ENCODE measurements at regions not wholly inside any gene's neighbourhood (a gene's known extent, or its start where the extent isn't known, plus 50 kb on each side); places are given as distances from the start of the nearest gene placed in this dataset.

DNA sequence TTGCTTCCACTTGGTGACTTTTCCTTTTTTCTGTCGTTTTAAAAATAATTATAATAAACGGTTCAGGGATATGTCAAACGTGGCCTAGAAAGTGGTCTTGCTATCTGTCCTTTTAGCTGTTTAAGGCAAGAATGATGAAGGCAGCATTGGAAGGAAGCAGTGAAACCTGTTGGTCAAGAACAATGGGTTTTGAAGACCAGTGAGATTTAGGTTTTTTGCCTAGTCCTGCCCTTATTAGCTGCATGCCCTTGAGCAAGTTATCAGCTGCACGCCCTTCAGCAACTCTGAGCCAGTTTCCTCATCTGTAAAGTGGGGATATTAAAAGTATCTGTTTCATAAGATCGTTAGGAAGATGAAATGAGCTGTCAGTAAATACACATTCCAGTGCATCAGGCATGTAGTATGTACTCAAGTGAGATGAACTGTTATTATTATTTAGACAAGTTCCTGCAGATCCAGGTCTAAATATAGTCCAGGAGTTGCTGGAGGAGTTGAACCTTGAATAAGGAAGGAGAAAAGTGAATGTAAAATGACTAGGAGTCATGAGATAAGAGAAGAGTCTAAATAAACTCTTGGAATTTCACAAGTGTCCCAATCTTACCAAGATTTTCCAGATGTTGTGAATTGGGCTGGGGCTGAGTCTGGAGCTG is 90.8 kb upstream of the HSD17B12 start:
- intact Hi-C loops (cut with DNase I), result loop anchor here in 1 of 2 donors (10.0 kb wide), 1 partner anchor 215 kb away; no protein-coding TSS in a partner anchor
- no peak for ATAC-seq

DNA sequence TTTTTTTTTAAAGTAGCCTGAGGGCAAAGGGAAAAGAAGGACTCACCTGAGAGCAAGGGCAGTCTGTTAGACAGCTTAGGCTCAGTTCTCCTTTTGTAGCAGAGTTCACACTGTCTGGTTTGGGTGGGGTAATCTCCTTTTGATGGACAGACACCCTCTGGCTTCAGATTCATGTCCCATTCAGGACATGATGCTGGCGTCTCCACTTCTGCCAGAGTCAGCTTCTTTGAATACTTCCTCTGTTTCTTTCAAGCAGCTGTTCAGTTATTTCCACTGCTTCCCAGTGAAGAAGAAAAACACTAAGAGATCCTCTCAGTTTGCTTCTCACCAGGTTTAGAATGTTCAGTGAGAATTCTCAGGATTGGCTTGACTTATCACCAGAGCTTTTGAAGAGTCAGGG is 79.0 kb upstream of the HSD17B12 start:
- intact Hi-C loops (cut with DNase I), result no loop called here
- DNase-seq (no peak), ATAC-seq (no peak)

More for the DNA sequence above, 90.8 kb upstream of the HSD17B12 start:
- no peak for DNase-seq

DNA sequence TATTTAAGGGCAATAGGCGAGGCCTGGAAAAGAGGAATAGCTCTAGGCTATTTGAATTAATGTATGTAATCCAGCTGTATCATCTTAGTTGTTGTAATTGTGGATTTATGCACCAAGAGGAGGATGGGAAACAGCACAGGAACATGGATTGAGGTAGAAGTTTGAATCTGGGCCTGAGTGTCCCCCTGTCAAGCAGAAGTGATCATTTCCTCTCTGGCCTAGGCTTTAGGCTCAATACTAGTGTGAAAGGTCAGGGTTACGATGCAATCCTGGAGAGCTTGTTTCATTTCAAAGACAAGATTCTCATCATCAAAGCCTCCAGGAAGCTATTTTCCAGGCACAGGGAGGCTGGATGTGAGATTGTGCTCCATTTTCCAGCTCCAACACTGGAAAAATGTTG is 77.9 kb upstream of the HSD17B12 start:
- intact Hi-C loops (cut with DNase I), result no loop called here
- no peak for ATAC-seq

DNA sequence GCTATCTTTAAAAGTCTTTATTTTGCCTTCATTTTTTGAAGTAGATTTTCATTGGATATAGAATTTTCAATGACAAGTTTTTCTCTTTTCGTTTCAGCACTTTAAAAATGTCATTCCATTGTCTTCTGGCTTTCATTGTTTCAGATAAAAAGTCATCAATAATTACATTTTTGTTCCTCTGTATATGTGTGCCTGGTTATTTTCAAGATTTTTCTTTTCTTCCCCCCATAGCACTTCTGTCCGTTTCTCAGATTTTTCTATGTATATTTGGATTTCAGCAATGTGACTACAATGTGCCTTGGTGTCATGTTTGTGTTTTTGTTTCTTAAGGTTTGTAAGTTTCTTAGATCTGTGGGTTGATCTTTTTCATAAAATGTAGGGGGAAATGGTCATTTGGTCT is 66.3 kb upstream of the HSD17B12 start:
- ATAC-seq, result no peak
- intact Hi-C loops (cut with DNase I), result no loop called here

More for the DNA sequence above, 77.9 kb upstream of the HSD17B12 start:
- no peak for DNase-seq

DNA sequence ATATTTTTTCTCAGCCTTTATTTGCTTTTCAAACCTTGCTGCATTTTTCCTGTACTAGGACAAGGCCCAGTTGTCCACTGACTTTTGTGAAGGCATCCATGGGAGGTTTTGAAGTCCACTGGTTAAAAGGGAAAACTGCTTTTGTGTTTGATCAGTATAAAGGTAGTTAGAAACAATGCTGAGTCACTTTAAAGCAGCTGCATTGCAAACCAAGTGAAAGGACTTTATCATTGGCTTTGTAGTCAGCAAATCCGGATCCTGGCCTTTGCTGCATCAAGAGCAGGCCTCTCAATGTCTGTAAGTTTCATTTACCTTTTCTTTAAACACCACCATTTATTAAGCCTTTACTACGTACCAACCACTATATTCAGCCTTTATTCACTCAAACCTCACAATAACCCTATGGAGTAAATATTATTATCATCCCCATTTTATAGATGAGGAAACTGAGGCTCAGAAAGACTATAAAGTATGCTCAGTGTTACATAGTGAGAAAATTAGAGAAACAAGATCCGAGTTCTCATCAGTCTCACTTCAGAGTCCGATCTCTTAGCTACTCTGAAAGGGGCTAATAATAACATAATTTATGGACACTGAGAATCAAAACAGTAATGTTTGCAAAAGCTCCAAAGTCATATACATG is 60.6 kb upstream of the HSD17B12 start:
- intact Hi-C loops (cut with DNase I), result no loop called here
- ATAC-seq (no peak), DNase-seq (no peak)

More for the DNA sequence above, 66.3 kb upstream of the HSD17B12 start:
- DNase-seq, result no peak

DNA sequence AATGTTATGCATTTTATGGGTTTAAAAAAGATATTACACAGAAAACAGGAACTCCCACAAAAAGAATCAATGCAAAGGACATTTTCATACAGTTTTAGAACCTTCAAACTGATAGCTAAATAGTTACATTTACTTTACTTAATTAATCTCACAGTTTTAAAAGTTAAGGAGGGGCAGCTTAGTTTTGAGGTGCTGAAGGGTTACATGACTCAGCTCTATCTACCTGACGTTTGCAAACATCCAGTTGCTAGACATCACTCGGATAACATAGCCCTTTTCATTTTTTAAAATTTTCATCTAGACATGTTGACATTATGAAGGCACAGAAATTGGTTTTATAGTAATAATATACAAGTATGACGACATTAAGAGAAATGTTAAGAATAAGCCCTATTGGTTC is 53.7 kb upstream of the HSD17B12 start:
- ATAC-seq (no peak), DNase-seq (no peak)
- intact Hi-C loops (cut with DNase I), result no loop called here

Small RNA genes in the stretch of these regions (microRNA-seq; reads per million reads assigned to microRNA genes)
- gene MIR129-2 (1.8 to 3.5 reads per million in 2 donors), gene MIR670 (0 to 0.20 reads per million in 2 donors)
